Right lung (tissue), 2 donors: ENCODE measurements at regions not wholly inside any gene's neighbourhood (a gene's known extent, or its start where the extent isn't known, plus 50 kb on each side); places are given as distances from the start of the nearest gene placed in this dataset.
"Not testable (repeated sequence)": the region's sequence is repeated elsewhere in the genome, so short reads cannot be mapped to it uniquely, and the experiment has no call there.

Experiments used
- DNase-seq, 2 donors: peaks; one replicate each; pipeline ENCODE4 v3.0.0-alpha.2; 2013

GRCh38 chr6:101113468-101114260 is 232.5 kb upstream of the ASCC3 start:
- DNase-seq: peak; percentile 3 to 7

GRCh38 chr6:101114703-101115102 is 233.6 kb upstream of the ASCC3 start:
- peak in 1 of 2 donors; percentile 22 for DNase-seq

GRCh38 chr6:101116337-101116736 is 235.2 kb upstream of the ASCC3 start:
- DNase-seq: no peak

GRCh38 chr6:101117393-101118135 is 236.4 kb upstream of the ASCC3 start:
- no peak for DNase-seq

GRCh38 chr6:101118136-101118396 is 236.9 kb upstream of the ASCC3 start:
- no peak for DNase-seq

GRCh38 chr6:101120747-101121146 is 239.6 kb upstream of the ASCC3 start:
- no peak for DNase-seq

GRCh38 chr6:101125380-101125971 is 244.3 kb upstream of the ASCC3 start:
- no peak for DNase-seq

GRCh38 chr6:101126501-101126900 is 245.4 kb upstream of the ASCC3 start:
- DNase-seq: no peak

GRCh38 chr6:101129851-101130250 is 248.7 kb upstream of the ASCC3 start:
- no peak for DNase-seq

GRCh38 chr6:101146389-101146788 is 247.1 kb upstream of the GRIK2 start:
- no peak for DNase-seq

GRCh38 chr6:101150226-101150625 is 243.3 kb upstream of the GRIK2 start:
- DNase-seq: no peak

- not testable (repeated sequence) for DNase-seq
Observed at GRCh38 chr6:101157638-101158037, 235.9 kb upstream of the GRIK2 start.

- no peak for DNase-seq
Observed at GRCh38 chr6:101163611-101164010, 229.9 kb upstream of the GRIK2 start.

GRCh38 chr6:101167638-101168037 is 225.9 kb upstream of the GRIK2 start:
- DNase-seq: no peak

- not testable (repeated sequence) for DNase-seq
Observed at GRCh38 chr6:101171049-101171448, 222.5 kb upstream of the GRIK2 start.

GRCh38 chr6:101178748-101179147 is 214.8 kb upstream of the GRIK2 start:
- DNase-seq: no peak

- DNase-seq: no peak
Observed at GRCh38 chr6:101181006-101181405, 212.5 kb upstream of the GRIK2 start.

- DNase-seq: not testable (repeated sequence)
Observed at GRCh38 chr6:101188285-101188798, 205.2 kb upstream of the GRIK2 start.

GRCh38 chr6:101195588-101195987 is 197.9 kb upstream of the GRIK2 start:
- no peak for DNase-seq

GRCh38 chr6:101199441-101199840 is 194.1 kb upstream of the GRIK2 start:
- no peak for DNase-seq

- no peak for DNase-seq
Observed at GRCh38 chr6:101202867-101203374, 190.6 kb upstream of the GRIK2 start.

GRCh38 chr6:101203664-101204063 is 189.8 kb upstream of the GRIK2 start:
- DNase-seq: no peak

GRCh38 chr6:101208152-101208551 is 185.4 kb upstream of the GRIK2 start:
- DNase-seq: no peak
